Type B pancreatic cell (in vitro differentiated cells): ENCODE measurements at regions not wholly inside any gene's neighbourhood (a gene's known extent, or its start where the extent isn't known, plus 50 kb on each side); places are given as distances from the start of the nearest gene placed in this dataset.

Experiments used
- DNase-seq: peaks from one replicate; pipeline ENCODE4 v3.0.0; 2021; ENCODE audit warnings: mixed read lengths; ENCODE audit not compliant: unreplicated experiment; ENCODE audit errors: extremely low spot score
- H3K27ac Mint-ChIP-seq: 2 replicates; pipeline ENCODE4 v1.8.0; 2021; ENCODE audit warnings: mild to moderate bottlenecking, mixed read lengths
- H3K27me3 Mint-ChIP-seq: 2 replicates; pipeline ENCODE4 v1.8.0; 2021; ENCODE audit warnings: mixed read lengths
- H3K36me3 Mint-ChIP-seq: 2 replicates; pipeline ENCODE4 v1.8.0; 2021; ENCODE audit warnings: mixed read lengths
- H3K4me1 Mint-ChIP-seq: one replicate; pipeline ENCODE4 v1.8.0; 2021; ENCODE audit warnings: mixed read lengths; ENCODE audit not compliant: unreplicated experiment
- H3K4me3 Mint-ChIP-seq: 2 replicates; pipeline ENCODE4 v1.8.0; 2021; ENCODE audit warnings: mild to moderate bottlenecking, mixed read lengths
- H3K9me3 Mint-ChIP-seq: 2 replicates; pipeline ENCODE4 v1.8.0; 2021; ENCODE audit warnings: mixed read lengths
- CTCF ChIP-seq: fragments of 200-600 bp; sonication (generic); conservative IDR thresholded peaks from 2 replicates; pipeline ENCODE4 v1.5.0; 2021; ENCODE audit warnings: antibody characterized with exemption, mild to moderate bottlenecking

- H3K9me3 Mint-ChIP-seq = peaks cover 1% of the 10 kb centered on the region
- no peak for DNase-seq
- no peak overlapping the region for H3K27ac Mint-ChIP-seq
- H3K36me3 Mint-ChIP-seq = peaks cover 4% of the 10 kb centered on the region
- H3K4me1 Mint-ChIP-seq = no peaks in the 10 kb centered on the region
- H3K27me3 Mint-ChIP-seq = peaks cover 7% of the 10 kb centered on the region
- no peak for TF ChIP-seq CTCF
- no peak overlapping the region for H3K4me3 Mint-ChIP-seq
Measured at GRCh38 chr14:101101456-101102056, 198.0 kb upstream of the RTL1 start.

GRCh38 chr14:101102875-101103274 is 199.4 kb upstream of the RTL1 start:
- Mint-ChIP-seq H3K4me1 (no peaks in the 10 kb centered on the region), H3K27ac (no peak overlapping the region), H3K27me3 (peaks cover 3% of the 10 kb centered on the region), H3K4me3 (no peak overlapping the region), H3K36me3 (peaks cover 4% of the 10 kb centered on the region), H3K9me3 (peaks cover 6% of the 10 kb centered on the region)
- no peak for TF ChIP-seq CTCF
- DNase-seq = peak; percentile 61

- Mint-ChIP-seq H3K4me3 (no peak overlapping the region), H3K27me3 (peaks cover 3% of the 10 kb centered on the region), H3K9me3 (peaks cover 6% of the 10 kb centered on the region), H3K27ac (no peak overlapping the region), H3K4me1 (no peaks in the 10 kb centered on the region), H3K36me3 (peaks cover 4% of the 10 kb centered on the region)
- no peak for TF ChIP-seq CTCF
- peak; percentile 61 for DNase-seq
Measured at GRCh38 chr14:101103321-101103901, 199.9 kb upstream of the RTL1 start.

- Mint-ChIP-seq H3K9me3 (peaks cover 6% of the 10 kb centered on the region), H3K27me3 (peaks cover 3% of the 10 kb centered on the region), H3K4me3 (no peak overlapping the region), H3K36me3 (no peaks in the 10 kb centered on the region), H3K27ac (no peak overlapping the region), H3K4me1 (no peaks in the 10 kb centered on the region)
- TF ChIP-seq CTCF = no peak
- no peak for DNase-seq
Measured at GRCh38 chr14:101104485-101104884, 201.0 kb upstream of the RTL1 start.

GRCh38 chr14:101105045-101105444 is 201.5 kb upstream of the RTL1 start:
- H3K9me3 Mint-ChIP-seq = peaks cover 6% of the 10 kb centered on the region
- H3K36me3 Mint-ChIP-seq = no peaks in the 10 kb centered on the region
- peaks cover 3% of the 10 kb centered on the region for H3K27me3 Mint-ChIP-seq
- peaks cover 4% of the 10 kb centered on the region for H3K4me1 Mint-ChIP-seq
- TF ChIP-seq CTCF = no peak
- DNase-seq = no peak
- no peak overlapping the region for H3K4me3 Mint-ChIP-seq
- no peak overlapping the region for H3K27ac Mint-ChIP-seq
